ENCODE measurements at regions not wholly inside any gene's neighbourhood (a gene's known extent, or its start where the extent isn't known, plus 50 kb on each side); places are given as distances from the start of the nearest gene placed in this dataset.

DNA sequence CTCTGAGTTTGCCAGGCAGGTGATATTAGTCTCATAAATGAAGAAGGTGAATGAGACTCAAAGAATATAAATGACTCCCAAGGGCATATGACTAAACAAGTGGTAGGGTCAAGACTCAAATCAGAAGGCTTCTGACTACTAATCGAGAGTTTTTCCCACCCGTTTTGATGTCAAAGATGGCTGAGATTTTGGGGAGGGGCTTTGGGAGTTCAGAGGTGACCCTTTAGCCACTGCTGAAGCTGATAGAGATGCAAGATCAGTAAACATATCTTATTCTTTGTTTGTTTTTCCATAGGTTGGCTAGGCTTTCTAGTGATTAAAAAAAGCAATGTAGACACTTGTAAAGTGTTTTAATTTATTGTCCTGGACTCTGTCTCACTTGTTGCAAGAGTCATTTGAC lies 239.6 kb upstream of the PLEKHG7 start:
- Histone ChIP-seq H3K27ac (no peak overlapping the region), H3K4me3 (no peak overlapping the region), H3K9ac (ENCODE audit: low read depth in 2 of 2, low read length in 2 of 2) (no peak overlapping the region), H3K9me3 (no peaks in the 10 kb centered on the region), H3K36me3 (no peaks in the 10 kb centered on the region), H3K4me1 (no peaks in the 10 kb centered on the region), H3K27me3 (no peaks in the 10 kb centered on the region)
- TF ChIP-seq, protein P1, sequence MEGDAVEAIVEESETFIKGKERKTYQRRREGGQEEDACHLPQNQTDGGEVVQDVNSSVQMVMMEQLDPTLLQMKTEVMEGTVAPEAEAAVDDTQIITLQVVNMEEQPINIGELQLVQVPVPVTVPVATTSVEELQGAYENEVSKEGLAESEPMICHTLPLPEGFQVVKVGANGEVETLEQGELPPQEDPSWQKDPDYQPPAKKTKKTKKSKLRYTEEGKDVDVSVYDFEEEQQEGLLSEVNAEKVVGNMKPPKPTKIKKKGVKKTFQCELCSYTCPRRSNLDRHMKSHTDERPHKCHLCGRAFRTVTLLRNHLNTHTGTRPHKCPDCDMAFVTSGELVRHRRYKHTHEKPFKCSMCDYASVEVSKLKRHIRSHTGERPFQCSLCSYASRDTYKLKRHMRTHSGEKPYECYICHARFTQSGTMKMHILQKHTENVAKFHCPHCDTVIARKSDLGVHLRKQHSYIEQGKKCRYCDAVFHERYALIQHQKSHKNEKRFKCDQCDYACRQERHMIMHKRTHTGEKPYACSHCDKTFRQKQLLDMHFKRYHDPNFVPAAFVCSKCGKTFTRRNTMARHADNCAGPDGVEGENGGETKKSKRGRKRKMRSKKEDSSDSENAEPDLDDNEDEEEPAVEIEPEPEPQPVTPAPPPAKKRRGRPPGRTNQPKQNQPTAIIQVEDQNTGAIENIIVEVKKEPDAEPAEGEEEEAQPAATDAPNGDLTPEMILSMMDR (IDR thresholded peaks at IDR 0.05), result no peak
- intact Hi-C loops (cut with DNase I), result no loop called here
- DNase-seq, result no peak

DNA sequence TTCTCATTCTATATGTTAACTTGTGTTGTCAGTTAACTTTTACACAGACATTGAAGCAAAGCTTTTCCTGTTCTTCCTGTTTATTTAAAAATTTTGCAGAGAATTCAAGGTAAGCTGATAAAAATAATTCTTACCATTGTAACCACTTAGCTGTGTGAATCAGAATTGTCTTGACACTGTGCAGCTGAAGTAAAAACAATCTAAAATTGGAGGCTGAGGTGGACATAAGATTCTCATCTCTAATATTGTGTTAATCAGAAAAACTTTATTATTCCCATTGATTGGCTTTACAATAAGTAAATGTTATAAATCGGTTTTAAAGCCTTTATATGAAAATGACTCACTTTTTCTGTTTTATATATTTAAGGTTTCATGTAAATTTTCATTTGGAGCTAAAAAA lies 240.3 kb upstream of the PLEKHG7 start:
- Histone ChIP-seq H3K9me3 (no peaks in the 10 kb centered on the region), H3K4me1 (no peaks in the 10 kb centered on the region), H3K36me3 (no peaks in the 10 kb centered on the region), H3K9ac (ENCODE audit: low read depth in 2 of 2, low read length in 2 of 2) (no peak overlapping the region), H3K27me3 (no peaks in the 10 kb centered on the region), H3K4me3 (no peak overlapping the region), H3K27ac (no peak overlapping the region)
- TF ChIP-seq, protein P1 (IDR thresholded peaks at IDR 0.05), result no peak
- intact Hi-C loops (cut with DNase I), result no loop called here
- DNase-seq, result no peak

DNA sequence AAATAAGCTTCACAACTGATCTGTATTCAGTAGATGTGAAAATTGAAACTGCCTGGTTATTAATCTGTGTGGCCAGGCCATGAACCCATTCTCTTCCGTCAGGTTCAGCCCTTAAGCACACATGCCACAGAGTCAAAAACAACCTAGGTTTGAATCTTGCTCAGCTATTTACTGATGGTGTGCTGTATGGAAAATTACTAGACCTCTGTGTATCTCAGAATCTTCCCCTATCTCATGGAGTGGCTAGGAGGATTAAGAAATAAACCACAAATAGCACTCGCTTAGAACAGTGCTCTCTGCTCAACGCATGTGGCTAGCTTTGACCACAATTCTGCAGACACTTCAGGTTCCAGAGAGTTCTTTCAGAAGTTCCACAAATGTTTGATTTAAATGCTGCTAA lies 240.7 kb upstream of the PLEKHG7 start:
- intact Hi-C loops (cut with DNase I), result no loop called here
- DNase-seq, result no peak
- TF ChIP-seq, protein P1 (IDR thresholded peaks at IDR 0.05), result no peak
- Histone ChIP-seq H3K9me3 (no peaks in the 10 kb centered on the region), H3K36me3 (no peaks in the 10 kb centered on the region), H3K27me3 (no peaks in the 10 kb centered on the region), H3K27ac (no peak overlapping the region), H3K4me1 (no peaks in the 10 kb centered on the region), H3K4me3 (no peak overlapping the region), H3K9ac (ENCODE audit: low read depth in 2 of 2, low read length in 2 of 2) (no peak overlapping the region)

DNA sequence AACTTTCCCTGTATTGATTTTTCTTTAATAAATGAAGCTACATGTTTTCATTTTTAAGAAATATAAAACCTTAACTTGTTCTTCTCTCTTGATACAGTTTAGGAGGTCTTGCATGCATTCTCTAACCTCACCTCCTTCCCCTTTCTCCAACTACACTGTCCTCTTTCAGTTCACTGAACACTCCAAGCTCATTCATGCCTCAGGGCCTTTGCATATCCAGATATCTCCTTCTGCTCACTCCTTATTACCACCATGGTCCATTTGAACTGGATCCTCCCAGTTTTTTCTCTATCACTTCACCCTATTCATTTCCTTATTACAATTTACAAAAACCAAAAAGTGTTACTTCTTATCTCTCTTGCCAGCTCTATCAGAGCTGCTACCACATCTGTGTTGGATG lies 242.9 kb upstream of the PLEKHG7 start:
- DNase-seq, result no peak
- TF ChIP-seq, protein P1 (IDR thresholded peaks at IDR 0.05), result no peak
- Histone ChIP-seq H3K27me3 (no peaks in the 10 kb centered on the region), H3K4me3 (no peak overlapping the region), H3K9me3 (no peaks in the 10 kb centered on the region), H3K27ac (no peak overlapping the region), H3K4me1 (no peaks in the 10 kb centered on the region), H3K36me3 (no peaks in the 10 kb centered on the region), H3K9ac (ENCODE audit: low read depth in 2 of 2, low read length in 2 of 2) (no peak overlapping the region)
- intact Hi-C loops (cut with DNase I), result no loop called here

DNA sequence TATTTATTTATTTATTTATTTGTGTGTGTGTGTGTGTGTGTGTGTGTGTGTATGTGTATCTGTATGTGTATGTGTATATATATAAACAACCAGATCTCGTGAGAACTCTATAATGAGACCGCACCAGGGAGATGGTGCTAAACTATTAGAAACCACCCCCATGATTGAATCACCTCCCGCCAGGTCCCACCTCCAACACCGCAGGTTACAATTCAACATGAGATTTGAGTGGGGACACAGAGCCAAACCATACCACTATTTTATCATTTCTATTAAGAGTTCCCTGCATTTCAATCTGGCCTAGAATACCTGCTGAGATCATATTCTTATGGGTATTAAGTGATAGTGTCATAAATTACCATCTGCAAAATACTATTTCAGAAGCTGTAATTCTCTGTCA lies 243.8 kb upstream of the PLEKHG7 start:
- no peaks in the 10 kb centered on the region for H3K27me3 ChIP-seq
- no peak overlapping the region for H3K27ac ChIP-seq
- no peak for DNase-seq
- H3K36me3 ChIP-seq, result no peaks in the 10 kb centered on the region
- intact Hi-C loops (cut with DNase I), result no loop called here
- H3K9me3 ChIP-seq, result no peaks in the 10 kb centered on the region
- TF ChIP-seq, protein P1 (IDR thresholded peaks at IDR 0.05), result no peak
- H3K4me3 ChIP-seq, result no peak overlapping the region
- no peaks in the 10 kb centered on the region for H3K4me1 ChIP-seq
- no peak overlapping the region for H3K9ac ChIP-seq (ENCODE audit: low read depth in 2 of 2, low read length in 2 of 2)

All from colonic mucosa (tissue), 4 donors.